ENCODE measurements at regions not wholly inside any gene's neighbourhood (a gene's known extent, or its start where the extent isn't known, plus 50 kb on each side); places are given as distances from the start of the nearest gene placed in this dataset.

GRCh38 chr13:104773775-104774174 lies 1707.6 kb upstream of the SLC10A2 start:
- Histone ChIP-seq H3K27me3 (ENCODE audit: insufficient read depth, insufficient read length) (no peaks in the 10 kb centered on the region), H3K4me1 (ENCODE audit: insufficient read depth, insufficient read length) (no peaks in the 10 kb centered on the region), H3K4me3 (ENCODE audit: insufficient read length, low read depth) (no peak overlapping the region), H3K9ac (ENCODE audit: insufficient read length, low read depth) (no peak overlapping the region), H3K9me3 (ENCODE audit: insufficient read depth, low read length) (no peaks in the 10 kb centered on the region), H3K36me3 (ENCODE audit: insufficient read depth, insufficient read length, low read length) (no peaks in the 10 kb centered on the region)
- peak; percentile 44 for DNase-seq (ENCODE audit: low read depth, low spot score)
- TF ChIP-seq ZNF274 (IDR thresholded peaks at IDR 0.05; ENCODE audit: low read depth, low read length): no peak
- TF ChIP-seq YY1 (IDR thresholded peaks at IDR 0.05; ENCODE audit: insufficient read depth, insufficient read length): no peak
- TF ChIP-seq SUZ12 (IDR thresholded peaks at IDR 0.05; ENCODE audit: extremely low read depth, insufficient read depth, insufficient read length): no peak

GRCh38 chr13:104769545-104769944 lies 1703.3 kb upstream of the SLC10A2 start:
- no peak for DNase-seq (ENCODE audit: low read depth, low spot score)
- Histone ChIP-seq H3K9me3 (ENCODE audit: insufficient read depth, low read length) (no peaks in the 10 kb centered on the region), H3K4me3 (ENCODE audit: insufficient read length, low read depth) (no peak overlapping the region), H3K27me3 (ENCODE audit: insufficient read depth, insufficient read length) (no peaks in the 10 kb centered on the region), H3K4me1 (ENCODE audit: insufficient read depth, insufficient read length) (no peaks in the 10 kb centered on the region), H3K36me3 (ENCODE audit: insufficient read depth, insufficient read length, low read length) (no peaks in the 10 kb centered on the region), H3K9ac (ENCODE audit: insufficient read length, low read depth) (no peak overlapping the region)
- no peak for TF ChIP-seq YY1 (IDR thresholded peaks at IDR 0.05; ENCODE audit: insufficient read depth, insufficient read length)
- no peak for TF ChIP-seq SUZ12 (IDR thresholded peaks at IDR 0.05; ENCODE audit: extremely low read depth, insufficient read depth, insufficient read length)
- TF ChIP-seq ZNF274 (IDR thresholded peaks at IDR 0.05; ENCODE audit: low read depth, low read length): no peak

DNA sequence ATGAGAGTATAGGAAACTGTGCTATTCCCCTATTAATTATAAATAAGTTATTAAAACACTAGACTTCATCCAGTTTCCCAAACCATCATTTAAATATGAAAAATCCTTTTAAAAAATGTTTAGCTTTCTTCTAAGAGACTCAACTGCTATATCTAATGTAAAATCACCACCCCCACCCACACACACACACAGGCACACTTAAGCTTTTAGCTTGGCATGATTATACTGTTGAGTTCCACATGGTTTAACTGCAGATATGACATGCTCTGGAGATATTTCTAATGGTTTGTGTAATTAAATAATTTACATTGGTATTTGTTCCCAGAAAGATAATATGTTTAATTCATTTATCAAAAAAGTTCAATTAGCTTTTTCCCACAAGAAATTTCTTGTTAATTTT lies 1700.1 kb upstream of the SLC10A2 start:
- H3K27me3 ChIP-seq (ENCODE audit: insufficient read depth, insufficient read length): no peaks in the 10 kb centered on the region
- TF ChIP-seq ZNF274 (IDR thresholded peaks at IDR 0.05; ENCODE audit: low read depth, low read length) (no peak), YY1 (IDR thresholded peaks at IDR 0.05; ENCODE audit: insufficient read depth, insufficient read length) (no peak), SUZ12 (IDR thresholded peaks at IDR 0.05; ENCODE audit: extremely low read depth, insufficient read depth, insufficient read length) (no peak)
- DNase-seq (ENCODE audit: low read depth, low spot score): no peak
- H3K9ac ChIP-seq (ENCODE audit: insufficient read length, low read depth): no peak overlapping the region
- no peaks in the 10 kb centered on the region for H3K4me1 ChIP-seq (ENCODE audit: insufficient read depth, insufficient read length)
- no peaks in the 10 kb centered on the region for H3K36me3 ChIP-seq (ENCODE audit: insufficient read depth, insufficient read length, low read length)
- H3K9me3 ChIP-seq (ENCODE audit: insufficient read depth, low read length): no peaks in the 10 kb centered on the region
- H3K4me3 ChIP-seq (ENCODE audit: insufficient read length, low read depth): no peak overlapping the region

- Histone ChIP-seq H3K9me3 (ENCODE audit: insufficient read depth, low read length) (no peaks in the 10 kb centered on the region), H3K36me3 (ENCODE audit: insufficient read depth, insufficient read length, low read length) (no peaks in the 10 kb centered on the region), H3K4me1 (ENCODE audit: insufficient read depth, insufficient read length) (no peaks in the 10 kb centered on the region), H3K27me3 (ENCODE audit: insufficient read depth, insufficient read length) (no peaks in the 10 kb centered on the region), H3K9ac (ENCODE audit: insufficient read length, low read depth) (no peak overlapping the region), H3K4me3 (ENCODE audit: insufficient read length, low read depth) (no peak overlapping the region)
- no peak for TF ChIP-seq SUZ12 (IDR thresholded peaks at IDR 0.05; ENCODE audit: extremely low read depth, insufficient read depth, insufficient read length)
- no peak for TF ChIP-seq YY1 (IDR thresholded peaks at IDR 0.05; ENCODE audit: insufficient read depth, insufficient read length)
- no peak for TF ChIP-seq ZNF274 (IDR thresholded peaks at IDR 0.05; ENCODE audit: low read depth, low read length)
- DNase-seq (ENCODE audit: low read depth, low spot score): no peak
Observed at GRCh38 chr13:104764600-104764999, 1698.4 kb upstream of the SLC10A2 start.

GRCh38 chr13:104759069-104759468 lies 1692.9 kb upstream of the SLC10A2 start:
- no peak for DNase-seq (ENCODE audit: low read depth, low spot score)

DNA sequence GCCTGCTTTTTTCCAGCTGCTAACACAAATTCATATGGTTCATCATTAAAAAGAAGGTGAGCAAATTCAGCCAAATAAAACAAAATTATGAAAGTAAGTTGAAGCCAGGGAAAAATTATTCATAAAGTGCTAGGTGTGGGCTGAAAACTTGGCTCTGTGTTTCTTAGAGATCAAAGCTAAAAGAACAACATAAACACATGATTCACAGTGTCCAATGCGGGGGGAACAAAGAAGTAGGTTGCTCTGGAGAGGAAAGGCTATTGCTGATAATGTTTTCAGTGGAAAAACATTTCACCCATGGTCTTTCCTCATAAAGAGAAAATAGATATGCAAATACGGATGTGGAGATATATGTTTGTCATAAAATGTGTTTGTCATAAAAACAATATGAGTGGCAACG lies 1691.5 kb upstream of the SLC10A2 start:
- Histone ChIP-seq H3K4me1 (ENCODE audit: insufficient read depth, insufficient read length) (no peaks in the 10 kb centered on the region), H3K27me3 (ENCODE audit: insufficient read depth, insufficient read length) (no peaks in the 10 kb centered on the region), H3K9ac (ENCODE audit: insufficient read length, low read depth) (no peak overlapping the region), H3K9me3 (ENCODE audit: insufficient read depth, low read length) (no peaks in the 10 kb centered on the region), H3K36me3 (ENCODE audit: insufficient read depth, insufficient read length, low read length) (no peaks in the 10 kb centered on the region), H3K4me3 (ENCODE audit: insufficient read length, low read depth) (no peak overlapping the region)
- DNase-seq (ENCODE audit: low read depth, low spot score): no peak
- TF ChIP-seq YY1 (IDR thresholded peaks at IDR 0.05; ENCODE audit: insufficient read depth, insufficient read length): no peak
- no peak for TF ChIP-seq SUZ12 (IDR thresholded peaks at IDR 0.05; ENCODE audit: extremely low read depth, insufficient read depth, insufficient read length)
- TF ChIP-seq ZNF274 (IDR thresholded peaks at IDR 0.05; ENCODE audit: low read depth, low read length): no peak

More at GRCh38 chr13:104759069-104759468, 1692.9 kb upstream of the SLC10A2 start:
- Histone ChIP-seq H3K9me3 (ENCODE audit: insufficient read depth, low read length) (no peaks in the 10 kb centered on the region), H3K27me3 (ENCODE audit: insufficient read depth, insufficient read length) (no peaks in the 10 kb centered on the region), H3K36me3 (ENCODE audit: insufficient read depth, insufficient read length, low read length) (no peaks in the 10 kb centered on the region), H3K4me1 (ENCODE audit: insufficient read depth, insufficient read length) (no peaks in the 10 kb centered on the region), H3K4me3 (ENCODE audit: insufficient read length, low read depth) (no peak overlapping the region), H3K9ac (ENCODE audit: insufficient read length, low read depth) (no peak overlapping the region)
- TF ChIP-seq SUZ12 (IDR thresholded peaks at IDR 0.05; ENCODE audit: extremely low read depth, insufficient read depth, insufficient read length): no peak
- no peak for TF ChIP-seq YY1 (IDR thresholded peaks at IDR 0.05; ENCODE audit: insufficient read depth, insufficient read length)
- no peak for TF ChIP-seq ZNF274 (IDR thresholded peaks at IDR 0.05; ENCODE audit: low read depth, low read length)

DNA sequence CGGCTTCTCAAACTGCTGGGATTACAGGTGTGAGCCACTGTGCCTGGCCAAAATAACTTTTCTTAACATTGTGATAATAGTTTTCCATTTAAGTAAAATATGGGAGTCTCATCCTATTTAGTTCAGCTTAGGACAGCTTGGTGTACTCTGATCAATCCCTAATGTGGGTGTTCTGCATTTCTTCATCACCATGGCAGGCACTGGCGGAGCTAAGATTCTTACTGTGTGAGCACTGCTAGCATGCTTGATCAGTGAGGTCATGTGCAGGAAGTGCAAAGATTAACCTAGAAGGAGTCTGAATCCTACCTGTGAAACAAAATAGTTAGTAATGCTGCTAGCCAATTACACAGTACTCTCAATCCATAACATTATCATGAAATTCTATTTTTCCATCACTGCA lies 1684.2 kb upstream of the SLC10A2 start:
- Histone ChIP-seq H3K36me3 (ENCODE audit: insufficient read depth, insufficient read length, low read length) (no peaks in the 10 kb centered on the region), H3K27me3 (ENCODE audit: insufficient read depth, insufficient read length) (no peaks in the 10 kb centered on the region), H3K4me1 (ENCODE audit: insufficient read depth, insufficient read length) (no peaks in the 10 kb centered on the region), H3K4me3 (ENCODE audit: insufficient read length, low read depth) (no peak overlapping the region), H3K9me3 (ENCODE audit: insufficient read depth, low read length) (no peaks in the 10 kb centered on the region), H3K9ac (ENCODE audit: insufficient read length, low read depth) (no peak overlapping the region)
- TF ChIP-seq SUZ12 (IDR thresholded peaks at IDR 0.05; ENCODE audit: extremely low read depth, insufficient read depth, insufficient read length) (no peak), YY1 (IDR thresholded peaks at IDR 0.05; ENCODE audit: insufficient read depth, insufficient read length) (no peak), ZNF274 (IDR thresholded peaks at IDR 0.05; ENCODE audit: low read depth, low read length) (no peak)
- DNase-seq (ENCODE audit: low read depth, low spot score): no peak
